ENCODE measurements at regions not wholly inside any gene's neighbourhood (a gene's known extent, or its start where the extent isn't known, plus 50 kb on each side); places are given as distances from the start of the nearest gene placed in this dataset.

DNA sequence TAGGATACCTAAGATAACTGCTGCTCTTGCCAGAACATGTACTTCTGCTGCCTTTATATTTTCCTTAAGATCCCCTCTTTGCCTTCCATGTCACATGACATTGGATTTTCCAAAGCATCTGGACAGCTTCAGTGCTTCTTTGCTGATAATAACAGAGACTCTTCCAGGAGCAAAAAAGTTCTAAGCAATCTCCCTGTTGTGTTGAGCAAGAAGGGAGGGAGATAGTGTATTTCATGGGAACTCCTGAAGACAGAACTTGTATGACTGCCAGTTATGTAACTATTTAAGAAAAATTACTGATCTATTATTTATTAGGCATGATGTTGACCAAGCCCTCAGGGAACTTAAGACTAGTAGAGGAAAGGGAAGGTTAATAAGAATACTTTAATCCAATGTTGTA lies 454.7 kb downstream of the SPATA31D1 start:
- Histone ChIP-seq H2AK5ac (ENCODE audit: insufficient read length, low read length) (no peak overlapping the region), H3K56ac (ENCODE audit: insufficient read length, low read depth, low read length) (no peak overlapping the region), H3K23me2 (ENCODE audit: insufficient read length, low read depth, low read length, poor library complexity, severe bottlenecking) (no peaks in the 10 kb centered on the region), H3K14ac (ENCODE audit: insufficient read depth, low read length) (no peak overlapping the region), H4K5ac (ENCODE audit: insufficient read length, low read depth, low read length) (no peak overlapping the region), H3K4me1 (ENCODE audit: insufficient read depth, low read length) (no peaks in the 10 kb centered on the region), H3K9ac (ENCODE audit: extremely low read depth, insufficient read length, low read length) (no peak overlapping the region), H2BK12ac (ENCODE audit: insufficient read length, low read depth, low read length) (no peak overlapping the region), H2BK20ac (ENCODE audit: low read depth, low read length, poor library complexity, severe bottlenecking) (no peak overlapping the region), H3K4me2 (ENCODE audit: insufficient read depth, insufficient read length, low read length) (no peak overlapping the region), H3K23ac (ENCODE audit: insufficient read length, low read depth, low read length) (no peak overlapping the region), H4K8ac (replicated peaks; ENCODE audit: insufficient read length, low read depth, low read length) (no peak overlapping the region), H2AFZ (ENCODE audit: low read length) (no peak overlapping the region), H3K79me2 (ENCODE audit: insufficient read depth, low read length) (no peaks in the 10 kb centered on the region), H3T11ph (ENCODE audit: low read length) (no peak overlapping the region), H4K91ac (ENCODE audit: insufficient read length, low read depth, low read length) (no peak overlapping the region), H4K20me1 (ENCODE audit: control insufficient read depth, insufficient read depth, insufficient read length) (no peaks in the 10 kb centered on the region), H3K27me3 (ENCODE audit: insufficient read depth, low read length) (no peaks in the 10 kb centered on the region), H3K79me1 (ENCODE audit: insufficient read depth, low read depth, low read length, poor library complexity, severe bottlenecking) (no peaks in the 10 kb centered on the region), H2BK15ac (ENCODE audit: low read depth, low read length) (no peak overlapping the region), H3K4ac (ENCODE audit: low read depth, low read length) (no peak overlapping the region), H3K18ac (ENCODE audit: insufficient read length, low read depth, low read length) (no peak overlapping the region), H2BK5ac (ENCODE audit: insufficient read length, low read length) (no peak overlapping the region), H3K9me3 (ENCODE audit: control insufficient read depth, low read depth, low read length) (peaks cover 27% of the 10 kb centered on the region), H2BK120ac (ENCODE audit: low read depth, low read length, poor library complexity, severe bottlenecking) (no peak overlapping the region), H3K27ac (ENCODE audit: insufficient read length, low read depth, low read length) (no peak overlapping the region)
- no peak overlapping the region for H3K27ac Mint-ChIP-seq
- H3K4me1 Mint-ChIP-seq = no peaks in the 10 kb centered on the region
- H3K9me3 Mint-ChIP-seq = peaks cover 46 to 55% of the 10 kb centered on the region in 2 experiments
- H3K27me3 Mint-ChIP-seq (ENCODE audit: low read depth) = no peaks in the 10 kb centered on the region
- DNase-seq = no peak
- no peak for TF ChIP-seq CTCF (conservative IDR thresholded peaks at IDR 0.05)
- H3K36me3 Mint-ChIP-seq (ENCODE audit: insufficient read depth in 1 of 3, low read depth in 3 of 3) = peaks cover 19 to 46% (median 28%) of the 10 kb centered on the region in 3 experiments
- H3K4me3 Mint-ChIP-seq = no peak overlapping the region
